H9 (cell line): ENCODE measurements at regions not wholly inside any gene's neighbourhood (a gene's known extent, or its start where the extent isn't known, plus 50 kb on each side); places are given as distances from the start of the nearest gene placed in this dataset.

Experiments used
- DNase-seq: peaks from one replicate; pipeline ENCODE4 v3.0.0-alpha.2; 2017
- H2AFZ ChIP-seq: one replicate; pipeline ENCODE4 v1.6.1; 2013; ENCODE audit warnings: mild to moderate bottlenecking, low read length, control low read depth, moderate library complexity
- H2AK5ac ChIP-seq: 2 replicates; pipeline ENCODE4 v1.6.1; 2013; ENCODE audit warnings: low read length, control low read depth, mixed read lengths; ENCODE audit not compliant: insufficient read length
- H2BK120ac ChIP-seq: one replicate; pipeline ENCODE4 v1.6.1; 2013; ENCODE audit warnings: low read depth, mild to moderate bottlenecking, low read length, control low read depth, inconsistent platforms; ENCODE audit not compliant: poor library complexity, severe bottlenecking
- H2BK12ac ChIP-seq: 2 replicates; pipeline ENCODE4 v1.6.1; 2013; ENCODE audit warnings: low read length, control low read depth, mixed read lengths, low read depth; ENCODE audit not compliant: insufficient read length
- H2BK15ac ChIP-seq: 2 replicates; pipeline ENCODE4 v1.6.1; 2013; ENCODE audit warnings: low read depth, low read length, control low read depth
- H2BK20ac ChIP-seq: one replicate; pipeline ENCODE4 v1.6.1; 2013; ENCODE audit warnings: low read depth, mild to moderate bottlenecking, low read length, control low read depth, inconsistent platforms; ENCODE audit not compliant: poor library complexity, severe bottlenecking
- H2BK5ac ChIP-seq: 2 replicates; pipeline ENCODE4 v1.6.1; 2013; ENCODE audit warnings: low read length, control low read depth, mixed read lengths; ENCODE audit not compliant: insufficient read length
- H3K14ac ChIP-seq: 2 replicates; pipeline ENCODE4 v1.6.1; 2013; ENCODE audit warnings: low read length, control low read depth; ENCODE audit not compliant: insufficient read depth
- H3K18ac ChIP-seq: 2 replicates; pipeline ENCODE4 v1.6.1; 2013; ENCODE audit warnings: low read depth, mild to moderate bottlenecking, mixed read lengths, low read length, control low read depth; ENCODE audit not compliant: insufficient read length
- H3K23ac ChIP-seq: 2 replicates; pipeline ENCODE4 v1.6.1; 2013; ENCODE audit warnings: low read length, control low read depth, mixed read lengths, low read depth; ENCODE audit not compliant: insufficient read length
- H3K23me2 ChIP-seq: 2 replicates; pipeline ENCODE4 v1.6.1; 2013; ENCODE audit warnings: low read depth, mild to moderate bottlenecking, mixed read lengths, low read length, control low read depth; ENCODE audit not compliant: insufficient read length, poor library complexity, severe bottlenecking
- H3K27ac ChIP-seq: 2 replicates; pipeline ENCODE4 v1.5.1; 2013; ENCODE audit warnings: low read length, control low read depth, mixed read lengths, low read depth; ENCODE audit not compliant: insufficient read length
- H3K27me3 ChIP-seq: 2 replicates; pipeline ENCODE4 v1.6.1; 2013; ENCODE audit warnings: low read length, control low read depth, inconsistent platforms; ENCODE audit not compliant: insufficient read depth
- H3K4ac ChIP-seq: 2 replicates; pipeline ENCODE4 v1.6.1; 2013; ENCODE audit warnings: low read depth, mild to moderate bottlenecking, control low read depth, inconsistent platforms, low read length, moderate library complexity
- H3K4me1 ChIP-seq: 2 replicates; pipeline ENCODE4 v1.6.1; 2013; ENCODE audit warnings: low read length, control low read depth, inconsistent platforms; ENCODE audit not compliant: insufficient read depth
- H3K4me2 ChIP-seq: 2 replicates; pipeline ENCODE4 v1.6.1; 2013; ENCODE audit warnings: low read length, control low read depth, mixed read lengths; ENCODE audit not compliant: insufficient read length, insufficient read depth
- H3K56ac ChIP-seq: 2 replicates; pipeline ENCODE4 v1.6.1; 2013; ENCODE audit warnings: low read depth, mild to moderate bottlenecking, mixed read lengths, low read length, control low read depth; ENCODE audit not compliant: insufficient read length
- H3K79me1 ChIP-seq: 2 replicates; pipeline ENCODE4 v1.6.1; 2013; ENCODE audit warnings: low read depth, mild to moderate bottlenecking, moderate library complexity, low read length, control low read depth, inconsistent platforms; ENCODE audit not compliant: insufficient read depth, poor library complexity, severe bottlenecking
- H3K79me2 ChIP-seq: 2 replicates; pipeline ENCODE4 v1.6.1; 2013; ENCODE audit warnings: low read length, control low read depth, inconsistent platforms; ENCODE audit not compliant: insufficient read depth
- H3K9ac ChIP-seq: 2 replicates; pipeline ENCODE4 v1.6.1; 2013; ENCODE audit warnings: low read length, control low read depth, mixed read lengths; ENCODE audit not compliant: insufficient read length; ENCODE audit errors: extremely low read depth
- H3K9me3 ChIP-seq: one replicate; pipeline ENCODE4 v1.6.1; 2013; ENCODE audit warnings: low read depth, low read length, inconsistent platforms; ENCODE audit not compliant: control insufficient read depth
- H3T11ph ChIP-seq: one replicate; pipeline ENCODE4 v1.6.1; 2013; ENCODE audit warnings: mild to moderate bottlenecking, low read length, control low read depth, inconsistent platforms
- H4K20me1 ChIP-seq: one replicate; pipeline ENCODE4 v1.6.1; 2013; ENCODE audit not compliant: control insufficient read depth, insufficient read length, insufficient read depth
- H4K5ac ChIP-seq: 2 replicates; pipeline ENCODE4 v1.6.1; 2013; ENCODE audit warnings: low read depth, mild to moderate bottlenecking, mixed read lengths, low read length, control low read depth; ENCODE audit not compliant: insufficient read length
- H4K8ac ChIP-seq: replicated peaks from 2 replicates; pipeline ENCODE4 v1.6.1; 2013; ENCODE audit warnings: low read length, control low read depth, mixed read lengths, low read depth; ENCODE audit not compliant: insufficient read length
- H4K91ac ChIP-seq: 2 replicates; pipeline ENCODE4 v1.6.1; 2013; ENCODE audit warnings: low read depth, mild to moderate bottlenecking, moderate library complexity, mixed read lengths, low read length, control low read depth; ENCODE audit not compliant: insufficient read length
- H3K27ac Mint-ChIP-seq, 3 experiments: 2 replicates in 2 of 3; 3 replicates in 1 of 3; pipeline ENCODE4 v1.8.0; 2020 to 2021; ENCODE audit warnings: mixed read lengths in 3 of 3, mild to moderate bottlenecking in 1 of 3, moderate library complexity in 1 of 3
- H3K27me3 Mint-ChIP-seq: 2 replicates; pipeline ENCODE4 v1.8.0; 2021; ENCODE audit warnings: low read depth, mild to moderate bottlenecking, moderate library complexity, mixed read lengths
- H3K36me3 Mint-ChIP-seq, 3 experiments: 2 replicates in 2 of 3; 3 replicates in 1 of 3; pipeline ENCODE4 v1.8.0; 2020 to 2021; ENCODE audit warnings: low read depth in 3 of 3, mixed read lengths in 3 of 3; ENCODE audit not compliant: insufficient read depth in 1 of 3
- H3K4me1 Mint-ChIP-seq, 2 experiments: 2 replicates each; pipeline ENCODE4 v1.8.0; 2020; ENCODE audit warnings: mixed read lengths in 2 of 2
- H3K4me3 Mint-ChIP-seq, 2 experiments: 2 replicates in 1 of 2; 3 replicates in 1 of 2; pipeline ENCODE4 v1.8.0; 2020 to 2021; ENCODE audit warnings: mild to moderate bottlenecking in 2 of 2, mixed read lengths in 2 of 2, moderate library complexity in 1 of 2
- H3K9me3 Mint-ChIP-seq, 2 experiments: 2 replicates in 1 of 2; 3 replicates in 1 of 2; pipeline ENCODE4 v1.8.0; 2020; ENCODE audit warnings: mild to moderate bottlenecking in 2 of 2, mixed read lengths in 2 of 2, moderate library complexity in 1 of 2
- WGBS: extraction: QIAGEN DNeasy Blood & Tissue Kit; methylation state at CpG from one replicate; pipeline ENCODE4 v1.1.7; 2013; ENCODE audit warnings: missing lambda C conversion rate, low lambda C conversion rate, mixed read lengths; ENCODE audit not compliant: insufficient read length; ENCODE audit errors: extremely low coverage; 5-methylcytosine and 5-hydroxymethylcytosine counted together
- TF ChIP-seq, protein P1 (sequence below): fragments of 200-600 bp; sonication (generic); conservative IDR thresholded peaks from 3 replicates; pipeline ENCODE4 v1.8.0; 2021; ENCODE audit warnings: antibody characterized with exemption, mild to moderate bottlenecking

GRCh38 chrX:2137882-2138281 lies 362.9 kb downstream of the DHRSX start:
- Histone ChIP-seq H3K79me1 (no peaks in the 10 kb centered on the region), H3K56ac (no peak overlapping the region), H2AFZ (no peak overlapping the region), H3K9me3 (no peaks in the 10 kb centered on the region), H3K4me2 (no peak overlapping the region), H3K18ac (no peak overlapping the region), H4K20me1 (no peaks in the 10 kb centered on the region), H3K4me1 (no peaks in the 10 kb centered on the region), H2AK5ac (no peak overlapping the region), H4K8ac (no peak overlapping the region), H3K23me2 (no peaks in the 10 kb centered on the region), H3K27ac (no peak overlapping the region), H3K23ac (no peak overlapping the region), H2BK20ac (no peak overlapping the region), H3K14ac (no peak overlapping the region), H2BK12ac (no peak overlapping the region), H4K91ac (no peak overlapping the region), H3K9ac (no peak overlapping the region), H3K27me3 (no peaks in the 10 kb centered on the region), H3K4ac (no peak overlapping the region), H2BK15ac (no peak overlapping the region), H4K5ac (no peak overlapping the region), H3T11ph (no peak overlapping the region), H2BK120ac (no peak overlapping the region), H2BK5ac (no peak overlapping the region), H3K79me2 (no peaks in the 10 kb centered on the region)
- Mint-ChIP-seq H3K4me3 (no peak overlapping the region), H3K27ac (no peak overlapping the region), H3K9me3 (peaks cover 2 to 5% of the 10 kb centered on the region in 2 experiments; a peak in 4 of 5 replicates), H3K4me1 (peaks cover 4 to 5% of the 10 kb centered on the region in 2 experiments), H3K36me3 (peaks cover 0 to 6% (median 0%) of the 10 kb centered on the region in 3 experiments; a peak in 3 of 7 replicates), H3K27me3 (no peaks in the 10 kb centered on the region; the same call in 1 of the 2 replicates)
- WGBS = 100% methylated on average over 3 of the region's 4 CpGs
- TF ChIP-seq, protein P1, sequence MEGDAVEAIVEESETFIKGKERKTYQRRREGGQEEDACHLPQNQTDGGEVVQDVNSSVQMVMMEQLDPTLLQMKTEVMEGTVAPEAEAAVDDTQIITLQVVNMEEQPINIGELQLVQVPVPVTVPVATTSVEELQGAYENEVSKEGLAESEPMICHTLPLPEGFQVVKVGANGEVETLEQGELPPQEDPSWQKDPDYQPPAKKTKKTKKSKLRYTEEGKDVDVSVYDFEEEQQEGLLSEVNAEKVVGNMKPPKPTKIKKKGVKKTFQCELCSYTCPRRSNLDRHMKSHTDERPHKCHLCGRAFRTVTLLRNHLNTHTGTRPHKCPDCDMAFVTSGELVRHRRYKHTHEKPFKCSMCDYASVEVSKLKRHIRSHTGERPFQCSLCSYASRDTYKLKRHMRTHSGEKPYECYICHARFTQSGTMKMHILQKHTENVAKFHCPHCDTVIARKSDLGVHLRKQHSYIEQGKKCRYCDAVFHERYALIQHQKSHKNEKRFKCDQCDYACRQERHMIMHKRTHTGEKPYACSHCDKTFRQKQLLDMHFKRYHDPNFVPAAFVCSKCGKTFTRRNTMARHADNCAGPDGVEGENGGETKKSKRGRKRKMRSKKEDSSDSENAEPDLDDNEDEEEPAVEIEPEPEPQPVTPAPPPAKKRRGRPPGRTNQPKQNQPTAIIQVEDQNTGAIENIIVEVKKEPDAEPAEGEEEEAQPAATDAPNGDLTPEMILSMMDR = no peak
- DNase-seq = no peak
